ENCODE measurements at regions not wholly inside any gene's neighbourhood (a gene's known extent, or its start where the extent isn't known, plus 50 kb on each side); places are given as distances from the start of the nearest gene placed in this dataset.

- TF ChIP-seq MEIS1 (CRISPR knock-in tag; IDR thresholded peaks at IDR 0.05; ENCODE audit: borderline replicate concordance) (no peak), ZSCAN16 (tag by site-specific recombination; IDR thresholded peaks at IDR 0.05) (no peak), ZNF292 (tag by site-specific recombination; IDR thresholded peaks at IDR 0.05; ENCODE audit: borderline replicate concordance, low read depth) (no peak), ZNF707 (tag by site-specific recombination; IDR thresholded peaks at IDR 0.05) (no peak), ZSCAN18 (tag by site-specific recombination; IDR thresholded peaks at IDR 0.05) (no peak)
These were observed 463.5 kb downstream of the RASEF start (continued) for GRCh38 chr9:82599336-82599949.

GRCh38 chr9:82600536-82601292, 462.2 kb downstream of the RASEF start:
- Histone ChIP-seq H3K36me3 (ENCODE audit: control insufficient read depth in 2 of 2, insufficient read depth in 1 of 2, low read length in 2 of 2) (no peaks in the 10 kb centered on the region), H3K9me3 (ENCODE audit: control insufficient read depth, insufficient read depth, low read depth, low read length) (no peaks in the 10 kb centered on the region), H3K27ac (ENCODE audit: extremely low read depth, low read depth, low read length) (no peak overlapping the region), H3K4me3 (ENCODE audit: low read depth, low read length) (no peak overlapping the region), H3K4me1 (ENCODE audit: control insufficient read depth, insufficient read depth, low read length) (peaks cover 25% of the 10 kb centered on the region)
- TF ChIP-seq ZNF654 (tag by site-specific recombination; IDR thresholded peaks at IDR 0.05; ENCODE audit: low read depth): no peak
- TF ChIP-seq SALL2 (tag by site-specific recombination; IDR thresholded peaks at IDR 0.05; ENCODE audit: borderline replicate concordance): no peak
- TF ChIP-seq GLI2 (tag by site-specific recombination; IDR thresholded peaks at IDR 0.05; ENCODE audit: borderline replicate concordance, low read depth): no peak
- no peak for TF ChIP-seq KLF8 (tag by site-specific recombination; IDR thresholded peaks at IDR 0.05)
- TF ChIP-seq KLF16 (tag by site-specific recombination; IDR thresholded peaks at IDR 0.05): no peak
- TF ChIP-seq ZNF24 (tag by site-specific recombination; IDR thresholded peaks at IDR 0.05): no peak
- no peak for TF ChIP-seq BCL11A (tag by site-specific recombination; IDR thresholded peaks at IDR 0.05; ENCODE audit: low read depth)
- no peak for TF ChIP-seq ZFP41 (tag by site-specific recombination; IDR thresholded peaks at IDR 0.05; ENCODE audit: borderline replicate concordance)
- TF ChIP-seq ZNF76 (tag by site-specific recombination; IDR thresholded peaks at IDR 0.05; ENCODE audit: borderline replicate concordance, low read depth): no peak
- TF ChIP-seq ZBTB8A (tag by site-specific recombination; IDR thresholded peaks at IDR 0.05): no peak
- TF ChIP-seq ZNF366 (tag by site-specific recombination; conservative IDR thresholded peaks at IDR 0.05): no peak
- TF ChIP-seq SP3 (tag by site-specific recombination; IDR thresholded peaks at IDR 0.05): no peak
- no peak for TF ChIP-seq RBAK (tag by site-specific recombination; IDR thresholded peaks at IDR 0.05)
- no peak for TF ChIP-seq ZBTB10 (tag by site-specific recombination; IDR thresholded peaks at IDR 0.05)
- TF ChIP-seq ELK4 (IDR thresholded peaks at IDR 0.05; ENCODE audit: borderline replicate concordance, low read depth, low read length): no peak
- TF ChIP-seq PRDM4 (tag by site-specific recombination; IDR thresholded peaks at IDR 0.05): no peak
- no peak for TF ChIP-seq ZNF658 (tag by site-specific recombination; IDR thresholded peaks at IDR 0.05)
- no peak for TF ChIP-seq ZNF37A (tag by site-specific recombination; IDR thresholded peaks at IDR 0.05)
- TF ChIP-seq ZBTB48 (tag by site-specific recombination; IDR thresholded peaks at IDR 0.05): no peak
- POLR2A ChIA-PET: interaction anchor here (0.6 kb wide), 1 partner anchor 623 kb away, joined by 9 read pairs; no protein-coding TSS in a partner anchor
- CTCF ChIA-PET: interaction anchor here (0.6 to 1.2 kb wide), 4 partner anchors 50 to 1001 kb away, joined by 4 to 6 read pairs (median 4); no protein-coding TSS in a partner anchor
